Kidney epithelial cell (primary cell): ENCODE measurements at regions not wholly inside any gene's neighbourhood (a gene's known extent, or its start where the extent isn't known, plus 50 kb on each side); places are given as distances from the start of the nearest gene placed in this dataset.

ENCODE experiments used
- DNase-seq: peaks from one replicate; pipeline ENCODE4 v3.0.0-alpha.2; 2010; ENCODE audit warnings: low read depth
- H3K27me3 ChIP-seq: 2 replicates; pipeline ENCODE4 v1.6.0; 2011; ENCODE audit warnings: low read length; ENCODE audit not compliant: control insufficient read depth, insufficient read depth
- H3K36me3 ChIP-seq: 2 replicates; pipeline ENCODE4 v1.5.1; 2011; ENCODE audit warnings: low read length; ENCODE audit not compliant: control insufficient read depth, insufficient read depth
- H3K4me3 ChIP-seq: 2 replicates; pipeline ENCODE4 v1.5.1; 2011; ENCODE audit warnings: low read depth, mild to moderate bottlenecking, control low read depth, low read length
- TF ChIP-seq, protein P1 (sequence below): IDR thresholded peaks from 2 replicates; pipeline ENCODE4 v1.5.1; 2011; ENCODE audit warnings: mild to moderate bottlenecking, moderate library complexity, low read length, control low read depth, inconsistent platforms; ENCODE audit not compliant: insufficient read depth, poor library complexity, severe bottlenecking

DNA sequence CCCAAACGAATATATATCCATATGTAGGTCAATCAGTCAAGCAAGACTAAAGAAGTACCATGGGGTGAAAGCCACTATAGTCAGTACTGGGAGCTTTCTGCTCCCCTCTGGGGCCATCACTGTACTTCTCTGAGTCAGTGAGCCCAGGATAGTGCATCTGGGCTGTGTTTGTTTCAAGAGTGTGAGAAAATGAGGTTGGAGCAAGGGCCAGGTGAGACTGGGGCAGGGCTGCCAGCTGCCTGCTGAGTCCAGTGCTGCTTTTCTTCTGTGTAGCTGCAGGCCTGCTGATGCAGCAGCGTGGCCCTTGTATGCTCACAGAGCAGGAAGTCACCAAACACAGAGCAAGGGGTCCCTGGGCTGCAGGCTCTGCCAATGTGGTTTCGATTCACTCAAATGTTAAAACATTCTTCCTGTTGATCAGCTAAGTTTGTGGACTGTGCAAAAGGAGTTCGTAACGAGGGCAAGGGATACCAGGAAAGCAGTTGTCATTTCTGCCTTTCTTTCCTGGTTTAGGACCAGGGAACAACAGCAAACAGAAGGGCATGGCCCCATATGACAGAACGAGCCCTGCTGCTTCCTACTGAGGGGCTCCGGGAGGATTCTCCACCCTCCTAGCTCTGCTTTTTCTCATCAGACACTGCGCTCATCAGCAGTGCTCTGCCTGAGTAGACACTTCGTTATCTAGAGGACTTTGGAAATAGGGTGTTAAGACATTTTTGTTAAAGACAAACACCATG, 65.4 kb upstream of the TNS3 start:
- no peaks in the 10 kb centered on the region for H3K36me3 ChIP-seq
- H3K4me3 ChIP-seq, result no peak overlapping the region
- TF ChIP-seq, protein P1, sequence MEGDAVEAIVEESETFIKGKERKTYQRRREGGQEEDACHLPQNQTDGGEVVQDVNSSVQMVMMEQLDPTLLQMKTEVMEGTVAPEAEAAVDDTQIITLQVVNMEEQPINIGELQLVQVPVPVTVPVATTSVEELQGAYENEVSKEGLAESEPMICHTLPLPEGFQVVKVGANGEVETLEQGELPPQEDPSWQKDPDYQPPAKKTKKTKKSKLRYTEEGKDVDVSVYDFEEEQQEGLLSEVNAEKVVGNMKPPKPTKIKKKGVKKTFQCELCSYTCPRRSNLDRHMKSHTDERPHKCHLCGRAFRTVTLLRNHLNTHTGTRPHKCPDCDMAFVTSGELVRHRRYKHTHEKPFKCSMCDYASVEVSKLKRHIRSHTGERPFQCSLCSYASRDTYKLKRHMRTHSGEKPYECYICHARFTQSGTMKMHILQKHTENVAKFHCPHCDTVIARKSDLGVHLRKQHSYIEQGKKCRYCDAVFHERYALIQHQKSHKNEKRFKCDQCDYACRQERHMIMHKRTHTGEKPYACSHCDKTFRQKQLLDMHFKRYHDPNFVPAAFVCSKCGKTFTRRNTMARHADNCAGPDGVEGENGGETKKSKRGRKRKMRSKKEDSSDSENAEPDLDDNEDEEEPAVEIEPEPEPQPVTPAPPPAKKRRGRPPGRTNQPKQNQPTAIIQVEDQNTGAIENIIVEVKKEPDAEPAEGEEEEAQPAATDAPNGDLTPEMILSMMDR, result no peak
- no peaks in the 10 kb centered on the region for H3K27me3 ChIP-seq
- DNase-seq, result no peak

DNA sequence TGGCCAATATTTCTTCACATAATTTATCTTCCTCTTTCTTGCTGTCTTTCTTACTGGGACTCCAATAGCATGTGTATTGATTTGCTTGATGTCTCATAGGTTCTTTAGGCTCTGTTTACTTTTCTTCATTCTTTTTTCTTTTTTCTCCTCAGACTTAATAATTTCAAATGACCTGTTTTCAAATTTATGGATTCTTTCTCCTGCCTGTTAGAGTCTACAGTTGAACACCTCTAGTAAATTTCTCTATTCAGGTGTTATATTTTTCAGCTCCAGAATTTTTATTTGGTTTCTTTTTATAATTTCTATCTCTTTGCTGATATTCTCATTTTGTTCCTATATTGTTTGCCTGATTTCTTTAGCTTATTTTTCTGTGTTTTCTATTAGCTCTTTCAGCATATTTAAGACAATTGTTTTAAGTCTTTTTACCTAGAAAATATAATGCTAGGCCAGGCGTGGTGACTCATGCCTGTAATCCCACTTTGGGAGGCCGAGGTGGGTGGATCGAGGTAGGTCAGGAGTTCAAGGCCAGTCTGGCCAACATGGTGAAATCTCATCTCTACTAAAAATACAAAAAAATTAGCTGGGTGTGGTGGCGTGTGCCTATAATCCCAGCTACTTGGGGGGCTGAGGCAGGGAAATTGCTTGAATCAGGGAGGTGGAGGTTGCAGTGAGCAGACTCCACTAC, 61.9 kb upstream of the TNS3 start:
- no peak for DNase-seq
- H3K4me3 ChIP-seq, result no peak overlapping the region
- H3K27me3 ChIP-seq, result no peaks in the 10 kb centered on the region
- no peaks in the 10 kb centered on the region for H3K36me3 ChIP-seq
- TF ChIP-seq, protein P1, result no peak

DNA sequence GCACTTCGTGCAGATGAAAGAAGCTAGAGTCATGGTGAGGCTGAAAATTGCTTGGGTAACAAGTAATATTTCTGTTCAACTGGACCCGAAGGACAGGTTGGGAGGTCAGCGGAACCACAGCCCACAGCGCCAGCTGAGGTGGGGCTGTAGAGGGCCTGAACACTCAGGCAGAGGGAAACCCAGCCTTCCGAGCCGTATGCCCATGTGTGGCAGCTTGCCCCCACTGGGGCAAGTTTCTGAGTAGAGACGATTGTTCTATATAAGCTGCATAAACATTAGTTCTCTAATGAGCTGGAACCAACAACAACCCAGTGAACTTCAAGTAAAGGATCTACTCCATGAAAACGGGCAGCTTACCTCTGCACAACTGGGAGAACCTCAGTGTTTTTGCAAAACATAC, 58.4 kb upstream of the TNS3 start:
- Histone ChIP-seq H3K4me3 (no peak overlapping the region), H3K27me3 (no peaks in the 10 kb centered on the region), H3K36me3 (no peaks in the 10 kb centered on the region)
- DNase-seq, result no peak
- TF ChIP-seq, protein P1, result no peak

DNA sequence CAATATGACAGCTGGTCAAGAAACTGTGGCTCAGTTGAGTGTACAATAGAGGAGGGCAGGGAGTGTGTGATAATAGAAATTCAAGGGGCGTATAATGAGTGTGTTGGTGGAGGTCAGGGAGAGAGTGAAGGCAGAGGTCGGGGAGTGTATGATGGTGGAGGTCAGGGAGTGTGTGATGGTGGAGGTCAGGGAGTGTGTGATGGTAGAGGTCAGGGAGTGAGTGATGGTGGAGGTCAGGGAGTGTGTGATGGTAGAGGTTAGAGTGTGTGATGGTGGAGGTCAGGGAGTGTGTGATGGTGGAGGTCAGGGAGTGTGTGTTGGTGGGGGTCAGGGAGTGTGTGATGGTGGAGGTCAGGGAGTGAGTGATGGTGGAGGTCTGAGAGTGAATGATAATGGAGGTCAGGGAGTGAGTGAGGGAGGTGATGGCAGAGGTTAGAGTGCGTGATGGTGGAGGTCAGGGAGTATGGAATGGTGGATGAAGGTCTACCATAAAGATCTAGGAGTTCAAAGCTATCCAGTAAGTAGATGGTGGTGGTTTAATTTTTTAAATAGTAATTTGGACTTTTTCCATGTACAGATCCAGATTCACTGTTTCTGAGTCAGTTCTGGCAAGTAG, 57.7 kb upstream of the TNS3 start:
- no peaks in the 10 kb centered on the region for H3K36me3 ChIP-seq
- no peak for DNase-seq
- TF ChIP-seq, protein P1, result no peak
- no peak overlapping the region for H3K4me3 ChIP-seq
- H3K27me3 ChIP-seq, result no peaks in the 10 kb centered on the region

DNA sequence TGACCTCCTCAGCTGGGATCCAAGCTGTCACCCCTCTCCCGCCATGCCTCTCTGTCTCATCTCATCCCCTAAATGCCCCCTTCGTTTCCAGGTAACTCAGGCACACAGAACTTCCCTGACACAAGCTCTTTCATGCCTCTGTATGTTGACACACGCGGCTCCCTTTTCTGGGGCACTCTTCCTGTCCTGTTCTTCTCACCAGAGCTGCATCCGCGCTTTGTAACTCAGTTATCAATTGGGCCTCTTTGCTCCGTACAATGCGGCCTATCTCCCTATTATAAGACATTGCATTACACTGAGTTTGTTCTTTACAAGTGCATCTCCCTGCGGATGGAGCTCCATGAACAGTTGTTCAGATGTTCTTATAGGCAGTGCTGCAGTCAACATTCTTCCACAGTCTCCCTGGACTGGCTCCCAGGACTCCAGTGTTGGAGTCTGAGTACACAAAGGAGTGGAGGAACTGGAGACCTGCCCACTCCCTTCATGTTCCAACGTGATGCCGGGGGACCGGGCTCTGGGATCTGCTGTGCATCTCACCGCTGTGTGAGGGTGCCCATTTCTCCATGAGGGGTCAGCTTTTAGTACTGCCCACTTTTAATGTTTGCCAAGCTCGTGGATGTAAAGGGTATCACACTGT, 56.9 kb upstream of the TNS3 start:
- no peaks in the 10 kb centered on the region for H3K27me3 ChIP-seq
- no peak overlapping the region for H3K4me3 ChIP-seq
- no peaks in the 10 kb centered on the region for H3K36me3 ChIP-seq
- DNase-seq, result no peak
- TF ChIP-seq, protein P1, result no peak
